OCI-LY1 (cell line): ENCODE measurements at regions not wholly inside any gene's neighbourhood (a gene's known extent, or its start where the extent isn't known, plus 50 kb on each side); places are given as distances from the start of the nearest gene placed in this dataset.

Experiments
- CTCF ChIP-seq: fragments of 200-600 bp; sonication (generic), shearing (Covaris generic); IDR thresholded peaks from 2 replicates; pipeline ENCODE4 v1.5.1; 2017; ENCODE audit warnings: mild to moderate bottlenecking, antibody characterized with exemption, low read length, moderate library complexity, mixed read lengths
- EZH2 ChIP-seq: fragments of 200-600 bp; sonication (generic), shearing (Covaris generic); IDR thresholded peaks from 2 replicates; pipeline ENCODE4 v1.8.0; 2017; ENCODE audit warnings: borderline replicate concordance, mixed run types, mild to moderate bottlenecking, antibody characterized with exemption, low read length, moderate library complexity, mixed read lengths

GRCh38 chr3:153979418-153980251 lies 141.6 kb upstream of the ARHGEF26 start:
- TF ChIP-seq CTCF (no peak), EZH2 (no peak)
